HAP-1 (cell line): ENCODE measurements at regions not wholly inside any gene's neighbourhood (a gene's known extent, or its start where the extent isn't known, plus 50 kb on each side); places are given as distances from the start of the nearest gene placed in this dataset.

Experiments used
- DNase-seq, 2 experiments: peaks; one replicate each; pipeline ENCODE4 v3.0.0-alpha.2; 2016 to 2020; ENCODE audit warnings: low spot score in 2 of 2
- H3K27me3 ChIP-seq: fragments of 250-450 bp; sonication (Bioruptor Pico); 2 replicates; pipeline ENCODE4 v1.5.1; 2020; ENCODE audit warnings: low read depth, mild to moderate bottlenecking, moderate library complexity
- H3K36me3 ChIP-seq: fragments of 250-450 bp; sonication (Bioruptor Pico); replicated peaks from 2 replicates; pipeline ENCODE4 v1.5.1; 2020; ENCODE audit warnings: mild to moderate bottlenecking
- H3K4me1 ChIP-seq: fragments of 250-450 bp; sonication (Bioruptor Pico); 2 replicates; pipeline ENCODE4 v1.5.1; 2020; ENCODE audit warnings: mild to moderate bottlenecking
- H3K4me3 ChIP-seq: fragments of 250-450 bp; sonication (Bioruptor Pico); 2 replicates; pipeline ENCODE4 v1.5.1; 2020; ENCODE audit warnings: mild to moderate bottlenecking, moderate library complexity
- H3K9me3 ChIP-seq: fragments of 250-450 bp; sonication (Bioruptor Pico); 2 replicates; pipeline ENCODE4 v1.5.1; 2020; ENCODE audit warnings: mild to moderate bottlenecking, moderate library complexity
- in situ Hi-C: fragments of 300-500 bp; cut with MboI; formaldehyde crosslinking; loops from 3 replicates; pipeline ENCODE4 v1.14.3; 2020; ENCODE audit warnings: low sequenced_read_pairs, inconsistent platforms, mixed read lengths

GRCh38 chr2:217733461-217733860 is 269.3 kb downstream of the TNS1 start:
- no peak for DNase-seq
- Histone ChIP-seq H3K4me3 (no peak overlapping the region), H3K9me3 (no peaks in the 10 kb centered on the region), H3K36me3 (no peaks in the 10 kb centered on the region), H3K27me3 (no peaks in the 10 kb centered on the region), H3K4me1 (no peaks in the 10 kb centered on the region)
- in situ Hi-C loops: no loop called here

- H3K4me3 ChIP-seq: no peak overlapping the region
- no peaks in the 10 kb centered on the region for H3K36me3 ChIP-seq
- in situ Hi-C loops: no loop called here
- H3K9me3 ChIP-seq: no peaks in the 10 kb centered on the region
- DNase-seq: no peak
- no peaks in the 10 kb centered on the region for H3K4me1 ChIP-seq
- no peaks in the 10 kb centered on the region for H3K27me3 ChIP-seq
Measured at GRCh38 chr2:217732992-217733391, 269.8 kb downstream of the TNS1 start.

GRCh38 chr2:217731805-217732204 is 271.0 kb downstream of the TNS1 start:
- H3K27me3 ChIP-seq: no peaks in the 10 kb centered on the region
- no peaks in the 10 kb centered on the region for H3K9me3 ChIP-seq
- H3K4me1 ChIP-seq: no peaks in the 10 kb centered on the region
- H3K4me3 ChIP-seq: no peak overlapping the region
- in situ Hi-C loops: no loop called here
- H3K36me3 ChIP-seq: no peaks in the 10 kb centered on the region
- DNase-seq: no peak

- no peaks in the 10 kb centered on the region for H3K36me3 ChIP-seq
- no peaks in the 10 kb centered on the region for H3K4me1 ChIP-seq
- no peak overlapping the region for H3K4me3 ChIP-seq
- H3K9me3 ChIP-seq: no peaks in the 10 kb centered on the region
- no peak for DNase-seq
- H3K27me3 ChIP-seq: no peaks in the 10 kb centered on the region
- in situ Hi-C loops: no loop called here
Measured at GRCh38 chr2:217729421-217730053, 273.3 kb downstream of the TNS1 start.

GRCh38 chr2:217727801-217728200 is 275.0 kb downstream of the TNS1 start:
- in situ Hi-C loops: no loop called here

GRCh38 chr2:217725409-217725808 is 277.4 kb downstream of the TNS1 start:
- no peaks in the 10 kb centered on the region for H3K4me1 ChIP-seq
- no peak overlapping the region for H3K4me3 ChIP-seq
- no peaks in the 10 kb centered on the region for H3K9me3 ChIP-seq
- no peaks in the 10 kb centered on the region for H3K27me3 ChIP-seq
- no peaks in the 10 kb centered on the region for H3K36me3 ChIP-seq
- in situ Hi-C loops: no loop called here
- no peak for DNase-seq

More at GRCh38 chr2:217727801-217728200, 275.0 kb downstream of the TNS1 start:
- Histone ChIP-seq H3K27me3 (no peaks in the 10 kb centered on the region), H3K36me3 (no peaks in the 10 kb centered on the region), H3K4me1 (no peaks in the 10 kb centered on the region), H3K4me3 (no peak overlapping the region), H3K9me3 (no peaks in the 10 kb centered on the region)
- DNase-seq: no peak

GRCh38 chr2:217724471-217724870 is 278.3 kb downstream of the TNS1 start:
- Histone ChIP-seq H3K4me3 (no peak overlapping the region), H3K36me3 (no peaks in the 10 kb centered on the region), H3K4me1 (no peaks in the 10 kb centered on the region), H3K9me3 (no peaks in the 10 kb centered on the region), H3K27me3 (no peaks in the 10 kb centered on the region)
- in situ Hi-C loops: loop anchor here (25.0 kb wide), 1 partner anchor 1187 kb away; no protein-coding TSS in a partner anchor
- DNase-seq: no peak

GRCh38 chr2:217723981-217724380 is 278.8 kb downstream of the TNS1 start:
- in situ Hi-C loops: loop anchor here (25.0 kb wide), 1 partner anchor 1187 kb away; no protein-coding TSS in a partner anchor
- DNase-seq: no peak
- H3K27me3 ChIP-seq: no peaks in the 10 kb centered on the region
- no peaks in the 10 kb centered on the region for H3K9me3 ChIP-seq
- H3K4me1 ChIP-seq: no peaks in the 10 kb centered on the region
- H3K36me3 ChIP-seq: no peaks in the 10 kb centered on the region
- H3K4me3 ChIP-seq: no peak overlapping the region

- Histone ChIP-seq H3K27me3 (no peaks in the 10 kb centered on the region), H3K4me1 (no peaks in the 10 kb centered on the region), H3K9me3 (no peaks in the 10 kb centered on the region), H3K36me3 (no peaks in the 10 kb centered on the region), H3K4me3 (no peak overlapping the region)
- DNase-seq: no peak
- in situ Hi-C loops: loop anchor here (25.0 kb wide), 1 partner anchor 1186 kb away; no protein-coding TSS in a partner anchor
Measured at GRCh38 chr2:217722883-217723472, 279.8 kb downstream of the TNS1 start.

- Histone ChIP-seq H3K4me3 (no peak overlapping the region), H3K4me1 (no peaks in the 10 kb centered on the region), H3K9me3 (no peaks in the 10 kb centered on the region), H3K27me3 (no peaks in the 10 kb centered on the region), H3K36me3 (no peaks in the 10 kb centered on the region)
- in situ Hi-C loops: loop anchor here (10.0 to 25.0 kb wide), 2 partner anchors 203 to 1180 kb away; no protein-coding TSS in a partner anchor
- DNase-seq: no peak
Measured at GRCh38 chr2:217717646-217718045, 285.1 kb downstream of the TNS1 start.

GRCh38 chr2:217715484-217715883 is 287.3 kb downstream of the TNS1 start:
- Histone ChIP-seq H3K9me3 (no peaks in the 10 kb centered on the region), H3K36me3 (no peaks in the 10 kb centered on the region), H3K4me3 (no peak overlapping the region), H3K4me1 (no peaks in the 10 kb centered on the region), H3K27me3 (no peaks in the 10 kb centered on the region)
- in situ Hi-C loops: loop anchor here (10.0 to 25.0 kb wide), 2 partner anchors 201 to 1178 kb away; no protein-coding TSS in a partner anchor
- DNase-seq: no peak

GRCh38 chr2:217714287-217714751 is 288.5 kb downstream of the TNS1 start:
- H3K9me3 ChIP-seq: no peaks in the 10 kb centered on the region
- no peak for DNase-seq
- H3K4me1 ChIP-seq: no peaks in the 10 kb centered on the region
- in situ Hi-C loops: loop anchor here (5.0 to 25.0 kb wide), 3 partner anchors 200 to 1177 kb away; no protein-coding TSS in a partner anchor
- H3K27me3 ChIP-seq: no peaks in the 10 kb centered on the region
- no peak overlapping the region for H3K4me3 ChIP-seq
- H3K36me3 ChIP-seq: no peaks in the 10 kb centered on the region

GRCh38 chr2:217713395-217714286 is 289.2 kb downstream of the TNS1 start:
- Histone ChIP-seq H3K27me3 (no peaks in the 10 kb centered on the region), H3K4me1 (no peaks in the 10 kb centered on the region), H3K9me3 (no peaks in the 10 kb centered on the region), H3K4me3 (no peak overlapping the region), H3K36me3 (no peaks in the 10 kb centered on the region)
- peak; percentile 67 to 89 for DNase-seq
- in situ Hi-C loops: loop anchor here (5.0 to 25.0 kb wide), 3 partner anchors 199 to 1176 kb away; no protein-coding TSS in a partner anchor
